Esophagus muscularis mucosa (tissue), 3 donors: ENCODE measurements at regions not wholly inside any gene's neighbourhood (a gene's known extent, or its start where the extent isn't known, plus 50 kb on each side); places are given as distances from the start of the nearest gene placed in this dataset.

Experiments
- CTCF ChIP-seq, 3 experiments: fragments of 200-600 bp in 2 of 3; fragments of 450-650 bp in 1 of 3; sonication (generic) in 2 of 3; IDR thresholded peaks; one replicate each; pipeline ENCODE4 v1.5.1; 2017 to 2019; ENCODE audit warnings: antibody characterized with exemption in 3 of 3, mild to moderate bottlenecking in 2 of 3, moderate library complexity in 1 of 3
- EP300 ChIP-seq: sonication (generic); formaldehyde crosslinking; IDR thresholded peaks from one replicate; pipeline ENCODE4 v1.6.1; 2017; ENCODE audit warnings: antibody characterized with exemption

DNA sequence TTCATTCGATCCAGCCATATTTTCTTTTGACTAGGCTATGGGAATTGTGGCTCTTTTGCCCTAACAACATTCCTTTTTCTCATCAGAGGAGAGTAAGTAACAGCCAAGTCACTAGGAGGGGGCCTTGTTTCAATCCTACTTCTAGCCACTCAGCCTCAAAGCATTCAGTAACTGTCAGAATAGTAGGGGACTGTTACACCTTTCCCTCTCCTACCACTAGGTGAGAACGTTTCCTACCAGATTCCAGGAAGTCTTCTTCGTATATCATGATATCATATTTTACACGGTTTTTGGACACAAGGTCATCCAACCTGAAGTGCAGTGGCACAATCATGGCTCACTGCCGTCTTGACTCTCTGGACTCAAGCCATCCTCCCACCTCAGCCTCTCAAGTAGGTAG is 171.3 kb upstream of the CDH12 start:
- no peak for TF ChIP-seq CTCF (IDR thresholded peaks at IDR 0.05)
- TF ChIP-seq EP300 = no peak
